Activated naive CD8-positive, alpha-beta T cell treated with anti-CD3 and anti-CD28 coated beads, Interleukin-2, amount 10 ng/mL, durations not matched to agents 7 days and 5 days (primary cell): ENCODE measurements at regions not wholly inside any gene's neighbourhood (a gene's known extent, or its start where the extent isn't known, plus 50 kb on each side); places are given as distances from the start of the nearest gene placed in this dataset.

Experiments used
- ATAC-seq: fragments of 150-1000 bp; cut with Tn5 transposase; one replicate; pipeline ENCODE4 v1.10.0; 2021; ENCODE audit warnings: low read depth, moderate library complexity
- POLR2A ChIA-PET: fragments of 350-600 bp; sonication (Branson Sonifier 250); formaldehyde crosslinking; loops from one replicate; lab custom pipeline; 2021; ENCODE audit warnings: antibody characterized with exemption; lab: Charles Lee
- DNase-seq: peaks from one replicate; pipeline ENCODE4 v3.0.0; 2021
- H3K27ac Mint-ChIP-seq: one replicate; pipeline ENCODE4 v1.8.0; 2022; ENCODE audit warnings: mild to moderate bottlenecking, mixed read lengths
- H3K27me3 Mint-ChIP-seq: one replicate; pipeline ENCODE4 v1.8.0; 2022; ENCODE audit warnings: mild to moderate bottlenecking, moderate library complexity, mixed read lengths
- H3K36me3 Mint-ChIP-seq: one replicate; pipeline ENCODE4 v1.8.0; 2021; ENCODE audit warnings: mild to moderate bottlenecking, mixed read lengths
- H3K4me1 Mint-ChIP-seq: one replicate; pipeline ENCODE4 v1.8.0; 2021; ENCODE audit warnings: mixed read lengths
- H3K4me3 Mint-ChIP-seq: one replicate; pipeline ENCODE4 v1.8.0; 2022; ENCODE audit warnings: mild to moderate bottlenecking, moderate library complexity, mixed read lengths
- H3K9me3 Mint-ChIP-seq: one replicate; pipeline ENCODE4 v1.8.0; 2021; ENCODE audit warnings: mixed read lengths

GRCh38 chr1:219430419-219430818 lies 182.5 kb downstream of the ZC3H11B start:
- POLR2A ChIA-PET, result no interaction called here
- DNase-seq (no peak), ATAC-seq (no peak)
- Mint-ChIP-seq H3K27ac (no peak overlapping the region), H3K9me3 (no peaks in the 10 kb centered on the region), H3K36me3 (no peaks in the 10 kb centered on the region), H3K4me3 (no peak overlapping the region), H3K4me1 (no peaks in the 10 kb centered on the region), H3K27me3 (no peaks in the 10 kb centered on the region)

- Mint-ChIP-seq H3K4me3 (no peak overlapping the region), H3K9me3 (no peaks in the 10 kb centered on the region), H3K36me3 (no peaks in the 10 kb centered on the region), H3K27me3 (no peaks in the 10 kb centered on the region), H3K27ac (no peak overlapping the region), H3K4me1 (no peaks in the 10 kb centered on the region)
- DNase-seq (no peak), ATAC-seq (no peak)
- POLR2A ChIA-PET, result no interaction called here
Observed at GRCh38 chr1:219428651-219429050, 184.3 kb downstream of the ZC3H11B start.

GRCh38 chr1:219427989-219428388 lies 184.9 kb downstream of the ZC3H11B start:
- no peaks in the 10 kb centered on the region for H3K9me3 Mint-ChIP-seq
- no peak overlapping the region for H3K4me3 Mint-ChIP-seq
- ATAC-seq, result no peak
- H3K36me3 Mint-ChIP-seq, result no peaks in the 10 kb centered on the region
- no peaks in the 10 kb centered on the region for H3K27me3 Mint-ChIP-seq
- H3K27ac Mint-ChIP-seq, result no peak overlapping the region
- POLR2A ChIA-PET, result no interaction called here
- no peaks in the 10 kb centered on the region for H3K4me1 Mint-ChIP-seq
- DNase-seq, result no peak

GRCh38 chr1:219427403-219427802 lies 185.5 kb downstream of the ZC3H11B start:
- Mint-ChIP-seq H3K4me3 (no peak overlapping the region), H3K4me1 (no peaks in the 10 kb centered on the region), H3K27me3 (no peaks in the 10 kb centered on the region), H3K9me3 (no peaks in the 10 kb centered on the region), H3K36me3 (no peaks in the 10 kb centered on the region), H3K27ac (no peak overlapping the region)
- ATAC-seq (no peak), DNase-seq (no peak)
- POLR2A ChIA-PET, result no interaction called here

GRCh38 chr1:219422811-219423598 lies 189.9 kb downstream of the ZC3H11B start:
- Mint-ChIP-seq H3K27ac (no peak overlapping the region), H3K27me3 (no peaks in the 10 kb centered on the region), H3K9me3 (no peaks in the 10 kb centered on the region), H3K4me1 (no peaks in the 10 kb centered on the region), H3K4me3 (no peak overlapping the region), H3K36me3 (no peaks in the 10 kb centered on the region)
- DNase-seq (no peak), ATAC-seq (no peak)
- POLR2A ChIA-PET, result no interaction called here

GRCh38 chr1:219420913-219421312 lies 192.0 kb downstream of the ZC3H11B start:
- H3K9me3 Mint-ChIP-seq, result no peaks in the 10 kb centered on the region
- no peaks in the 10 kb centered on the region for H3K27me3 Mint-ChIP-seq
- DNase-seq (no peak), ATAC-seq (no peak)
- no peak overlapping the region for H3K4me3 Mint-ChIP-seq
- H3K4me1 Mint-ChIP-seq, result no peaks in the 10 kb centered on the region
- H3K27ac Mint-ChIP-seq, result no peak overlapping the region
- POLR2A ChIA-PET, result no interaction called here
- no peaks in the 10 kb centered on the region for H3K36me3 Mint-ChIP-seq

- H3K27me3 Mint-ChIP-seq, result peaks cover 2% of the 10 kb centered on the region
- no peaks in the 10 kb centered on the region for H3K9me3 Mint-ChIP-seq
- H3K4me3 Mint-ChIP-seq, result no peak overlapping the region
- POLR2A ChIA-PET, result no interaction called here
- H3K36me3 Mint-ChIP-seq, result no peaks in the 10 kb centered on the region
- ATAC-seq (no peak), DNase-seq (no peak)
- no peak overlapping the region for H3K27ac Mint-ChIP-seq
- no peaks in the 10 kb centered on the region for H3K4me1 Mint-ChIP-seq
Observed at GRCh38 chr1:219419860-219420259, 193.0 kb downstream of the ZC3H11B start.

GRCh38 chr1:219419065-219419464 lies 193.8 kb downstream of the ZC3H11B start:
- DNase-seq, result no peak
- H3K36me3 Mint-ChIP-seq, result no peaks in the 10 kb centered on the region
- ATAC-seq, result no peak
- no peak overlapping the region for H3K4me3 Mint-ChIP-seq
- H3K27ac Mint-ChIP-seq, result no peak overlapping the region
- POLR2A ChIA-PET, result no interaction called here
- H3K4me1 Mint-ChIP-seq, result no peaks in the 10 kb centered on the region
- H3K9me3 Mint-ChIP-seq, result no peaks in the 10 kb centered on the region
- H3K27me3 Mint-ChIP-seq, result peaks cover 2% of the 10 kb centered on the region

- H3K9me3 Mint-ChIP-seq, result no peaks in the 10 kb centered on the region
- H3K27ac Mint-ChIP-seq, result no peak overlapping the region
- ATAC-seq (no peak), DNase-seq (no peak)
- no peaks in the 10 kb centered on the region for H3K36me3 Mint-ChIP-seq
- H3K4me1 Mint-ChIP-seq, result no peaks in the 10 kb centered on the region
- POLR2A ChIA-PET, result no interaction called here
- peaks cover 2% of the 10 kb centered on the region for H3K27me3 Mint-ChIP-seq
- no peak overlapping the region for H3K4me3 Mint-ChIP-seq
Observed at GRCh38 chr1:219417610-219418009, 195.3 kb downstream of the ZC3H11B start.

GRCh38 chr1:219416598-219417238 lies 196.2 kb downstream of the ZC3H11B start:
- peak; percentile 56 for ATAC-seq
- no peak overlapping the region for H3K4me3 Mint-ChIP-seq

GRCh38 chr1:219415915-219416314 lies 197.0 kb downstream of the ZC3H11B start:
- H3K4me1 Mint-ChIP-seq, result no peaks in the 10 kb centered on the region

More at GRCh38 chr1:219416598-219417238, 196.2 kb downstream of the ZC3H11B start:
- POLR2A ChIA-PET, result no interaction called here
- Mint-ChIP-seq H3K36me3 (no peaks in the 10 kb centered on the region), H3K27ac (no peak overlapping the region), H3K9me3 (no peaks in the 10 kb centered on the region), H3K4me1 (no peaks in the 10 kb centered on the region), H3K27me3 (peaks cover 2% of the 10 kb centered on the region)
- peak; percentile 33 for DNase-seq

GRCh38 chr1:219415433-219415832 lies 197.5 kb downstream of the ZC3H11B start:
- Mint-ChIP-seq H3K4me3 (no peak overlapping the region), H3K27ac (no peak overlapping the region), H3K27me3 (peaks cover 2% of the 10 kb centered on the region), H3K9me3 (no peaks in the 10 kb centered on the region), H3K4me1 (no peaks in the 10 kb centered on the region), H3K36me3 (no peaks in the 10 kb centered on the region)
- ATAC-seq (no peak), DNase-seq (no peak)
- POLR2A ChIA-PET, result no interaction called here

More at GRCh38 chr1:219415915-219416314, 197.0 kb downstream of the ZC3H11B start:
- Mint-ChIP-seq H3K36me3 (no peaks in the 10 kb centered on the region), H3K27me3 (peaks cover 2% of the 10 kb centered on the region), H3K4me3 (no peak overlapping the region), H3K9me3 (no peaks in the 10 kb centered on the region), H3K27ac (no peak overlapping the region)
- no peak for DNase-seq
- POLR2A ChIA-PET, result no interaction called here
- no peak for ATAC-seq

- H3K4me3 Mint-ChIP-seq, result no peak overlapping the region
- no peaks in the 10 kb centered on the region for H3K9me3 Mint-ChIP-seq
- no peak overlapping the region for H3K27ac Mint-ChIP-seq
- H3K27me3 Mint-ChIP-seq, result peaks cover 2% of the 10 kb centered on the region
- POLR2A ChIA-PET, result no interaction called here
- ATAC-seq (no peak), DNase-seq (no peak)
- H3K4me1 Mint-ChIP-seq, result no peaks in the 10 kb centered on the region
- no peaks in the 10 kb centered on the region for H3K36me3 Mint-ChIP-seq
Observed at GRCh38 chr1:219414250-219414649, 198.7 kb downstream of the ZC3H11B start.

- Mint-ChIP-seq H3K27ac (no peak overlapping the region), H3K9me3 (no peaks in the 10 kb centered on the region), H3K4me3 (no peak overlapping the region), H3K27me3 (peaks cover 2% of the 10 kb centered on the region), H3K4me1 (no peaks in the 10 kb centered on the region), H3K36me3 (no peaks in the 10 kb centered on the region)
- DNase-seq, result no peak
- ATAC-seq, result no peak
- POLR2A ChIA-PET, result no interaction called here
Observed at GRCh38 chr1:219413536-219413935, 199.4 kb downstream of the ZC3H11B start.
